ENCODE measurements at regions not wholly inside any gene's neighbourhood (a gene's known extent, or its start where the extent isn't known, plus 50 kb on each side); places are given as distances from the start of the nearest gene placed in this dataset.
"Not testable (repeated sequence)": the region's sequence is repeated elsewhere in the genome, so short reads cannot be mapped to it uniquely, and the experiment has no call there.

DNA sequence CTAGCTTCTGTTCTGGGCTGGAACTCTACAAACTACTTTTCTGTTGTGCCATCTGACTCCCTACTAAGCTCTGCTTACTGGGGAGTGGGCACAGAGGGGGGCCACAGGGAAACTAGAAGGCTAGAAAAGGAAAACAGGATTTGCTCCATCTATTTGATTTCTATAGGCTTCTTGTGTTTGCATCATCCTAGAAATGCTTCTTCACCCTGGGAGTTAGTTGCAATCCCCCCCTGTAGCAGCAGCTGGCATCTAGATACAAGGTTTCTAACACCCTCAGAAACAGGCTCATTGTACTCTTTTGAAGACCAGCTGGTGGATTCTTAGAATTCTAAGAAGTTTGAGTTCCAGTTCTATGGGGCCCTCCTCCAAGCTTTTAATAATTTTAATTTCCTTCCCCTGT lies 213.4 kb downstream of the TMA16 start:
- CTCF ChIA-PET (ENCODE audit: unreplicated experiment), result no interaction called here
- TF ChIP-seq EZH2phosphoT487 (IDR thresholded peaks at IDR 0.05; ENCODE audit: borderline replicate concordance, low read depth, low read length), result no peak
- TF ChIP-seq, protein P1, sequence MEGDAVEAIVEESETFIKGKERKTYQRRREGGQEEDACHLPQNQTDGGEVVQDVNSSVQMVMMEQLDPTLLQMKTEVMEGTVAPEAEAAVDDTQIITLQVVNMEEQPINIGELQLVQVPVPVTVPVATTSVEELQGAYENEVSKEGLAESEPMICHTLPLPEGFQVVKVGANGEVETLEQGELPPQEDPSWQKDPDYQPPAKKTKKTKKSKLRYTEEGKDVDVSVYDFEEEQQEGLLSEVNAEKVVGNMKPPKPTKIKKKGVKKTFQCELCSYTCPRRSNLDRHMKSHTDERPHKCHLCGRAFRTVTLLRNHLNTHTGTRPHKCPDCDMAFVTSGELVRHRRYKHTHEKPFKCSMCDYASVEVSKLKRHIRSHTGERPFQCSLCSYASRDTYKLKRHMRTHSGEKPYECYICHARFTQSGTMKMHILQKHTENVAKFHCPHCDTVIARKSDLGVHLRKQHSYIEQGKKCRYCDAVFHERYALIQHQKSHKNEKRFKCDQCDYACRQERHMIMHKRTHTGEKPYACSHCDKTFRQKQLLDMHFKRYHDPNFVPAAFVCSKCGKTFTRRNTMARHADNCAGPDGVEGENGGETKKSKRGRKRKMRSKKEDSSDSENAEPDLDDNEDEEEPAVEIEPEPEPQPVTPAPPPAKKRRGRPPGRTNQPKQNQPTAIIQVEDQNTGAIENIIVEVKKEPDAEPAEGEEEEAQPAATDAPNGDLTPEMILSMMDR (conservative IDR thresholded peaks at IDR 0.05; ENCODE audit: low read length), result no peak
- no peak overlapping the region for H3K4me3 ChIP-seq (ENCODE audit: low read depth, low read length, poor library complexity, severe bottlenecking)
- H3K4me1 ChIP-seq (ENCODE audit: insufficient read depth, low read length, poor library complexity, severe bottlenecking), result no peaks in the 10 kb centered on the region
- H3K36me3 ChIP-seq (ENCODE audit: insufficient read depth, low read length), result no peaks in the 10 kb centered on the region
- H3K79me2 ChIP-seq (ENCODE audit: insufficient read depth, low read depth, low read length), result no peaks in the 10 kb centered on the region
- H3K9me2 ChIP-seq (ENCODE audit: insufficient read depth, low read length), result no peaks in the 10 kb centered on the region
- H2AFZ ChIP-seq (ENCODE audit: low read length), result no peak overlapping the region
- POLR2A ChIA-PET, result interaction anchor here (0.6 to 0.8 kb wide), 2 partner anchors 23 to 1159 kb away, joined by 5 to 6 read pairs; no protein-coding TSS in a partner anchor
- intact Hi-C loops (cut with micrococcal nuclease; ENCODE audit: unreplicated experiment), result no loop called here
- H3K27ac ChIP-seq (ENCODE audit: low read depth, low read length, poor library complexity, severe bottlenecking), result no peak overlapping the region
- no peaks in the 10 kb centered on the region for H3K9me3 ChIP-seq (ENCODE audit: low read length)
- no peaks in the 10 kb centered on the region for H4K20me1 ChIP-seq (ENCODE audit: insufficient read depth, low read length)
- no peak overlapping the region for H3K4me2 ChIP-seq (ENCODE audit: low read length)
- no TSS peak for BruUV-seq (replicated peaks)
- no peak for DNase-seq (ENCODE audit: low spot score)

DNA sequence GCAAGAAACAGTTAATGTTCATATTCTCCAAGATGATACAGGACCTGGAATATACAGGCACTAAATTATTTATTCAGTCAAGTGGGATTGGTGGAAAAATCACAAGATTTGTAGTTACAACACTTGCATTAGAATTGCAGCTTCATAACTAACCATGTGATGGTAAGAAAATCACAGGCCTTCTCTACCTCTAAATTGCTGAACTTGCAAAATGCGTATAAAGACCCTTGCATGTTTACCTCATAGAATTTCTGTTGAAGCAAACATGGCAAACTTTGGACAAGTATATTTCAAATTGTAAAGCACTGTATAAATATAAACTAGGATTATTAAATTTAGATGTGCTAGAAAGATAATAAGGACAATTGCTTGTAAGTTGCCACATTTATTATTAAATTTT lies 215.1 kb downstream of the TMA16 start:
- Histone ChIP-seq H3K27ac (ENCODE audit: low read depth, low read length, poor library complexity, severe bottlenecking) (no peak overlapping the region), H3K9me2 (ENCODE audit: insufficient read depth, low read length) (no peaks in the 10 kb centered on the region), H3K4me1 (ENCODE audit: insufficient read depth, low read length, poor library complexity, severe bottlenecking) (no peaks in the 10 kb centered on the region), H3K4me2 (ENCODE audit: low read length) (no peak overlapping the region), H2AFZ (ENCODE audit: low read length) (no peak overlapping the region), H3K79me2 (ENCODE audit: insufficient read depth, low read depth, low read length) (no peaks in the 10 kb centered on the region), H3K9me3 (ENCODE audit: low read length) (no peaks in the 10 kb centered on the region), H3K36me3 (ENCODE audit: insufficient read depth, low read length) (no peaks in the 10 kb centered on the region), H4K20me1 (ENCODE audit: insufficient read depth, low read length) (no peaks in the 10 kb centered on the region), H3K4me3 (ENCODE audit: low read depth, low read length, poor library complexity, severe bottlenecking) (no peak overlapping the region)
- DNase-seq (ENCODE audit: low spot score), result no peak
- ChIA-PET CTCF (ENCODE audit: unreplicated experiment) (no interaction called here), POLR2A (no interaction called here)
- intact Hi-C loops (cut with micrococcal nuclease; ENCODE audit: unreplicated experiment), result no loop called here
- BruUV-seq (replicated peaks), result no TSS peak
- TF ChIP-seq, protein P1 (conservative IDR thresholded peaks at IDR 0.05; ENCODE audit: low read length), result no peak
- TF ChIP-seq EZH2phosphoT487 (IDR thresholded peaks at IDR 0.05; ENCODE audit: borderline replicate concordance, low read depth, low read length), result no peak

DNA sequence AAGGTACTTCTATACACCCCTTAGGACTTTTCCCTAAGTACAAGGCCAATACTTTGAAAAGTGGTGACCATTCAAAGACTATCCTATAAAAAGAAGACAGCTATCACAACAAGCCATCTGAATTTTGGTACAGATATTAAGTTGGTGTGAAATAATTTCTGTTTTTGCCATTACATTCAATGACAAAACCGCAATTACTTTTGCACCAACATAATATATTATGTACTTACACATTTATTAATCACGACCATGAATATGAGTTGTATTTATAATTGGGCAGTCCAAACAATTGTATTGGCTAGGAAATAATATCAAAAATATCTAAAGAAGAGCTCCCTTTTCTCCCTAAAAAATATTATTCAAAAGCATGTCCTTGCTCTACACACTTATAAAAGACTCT lies 215.7 kb downstream of the TMA16 start:
- no peak overlapping the region for H3K4me2 ChIP-seq (ENCODE audit: low read length)
- TF ChIP-seq, protein P1 (conservative IDR thresholded peaks at IDR 0.05; ENCODE audit: low read length), result no peak
- no peak for TF ChIP-seq EZH2phosphoT487 (IDR thresholded peaks at IDR 0.05; ENCODE audit: borderline replicate concordance, low read depth, low read length)
- intact Hi-C loops (cut with micrococcal nuclease; ENCODE audit: unreplicated experiment), result no loop called here
- no TSS peak for BruUV-seq (replicated peaks)
- H3K79me2 ChIP-seq (ENCODE audit: insufficient read depth, low read depth, low read length), result no peaks in the 10 kb centered on the region
- H3K4me1 ChIP-seq (ENCODE audit: insufficient read depth, low read length, poor library complexity, severe bottlenecking), result no peaks in the 10 kb centered on the region
- H2AFZ ChIP-seq (ENCODE audit: low read length), result no peak overlapping the region
- POLR2A ChIA-PET, result no interaction called here
- CTCF ChIA-PET (ENCODE audit: unreplicated experiment), result no interaction called here
- no peaks in the 10 kb centered on the region for H3K9me3 ChIP-seq (ENCODE audit: low read length)
- no peak overlapping the region for H3K4me3 ChIP-seq (ENCODE audit: low read depth, low read length, poor library complexity, severe bottlenecking)
- no peak overlapping the region for H3K27ac ChIP-seq (ENCODE audit: low read depth, low read length, poor library complexity, severe bottlenecking)
- no peak for DNase-seq (ENCODE audit: low spot score)
- H3K9me2 ChIP-seq (ENCODE audit: insufficient read depth, low read length), result no peaks in the 10 kb centered on the region
- no peaks in the 10 kb centered on the region for H3K36me3 ChIP-seq (ENCODE audit: insufficient read depth, low read length)
- no peaks in the 10 kb centered on the region for H4K20me1 ChIP-seq (ENCODE audit: insufficient read depth, low read length)

DNA sequence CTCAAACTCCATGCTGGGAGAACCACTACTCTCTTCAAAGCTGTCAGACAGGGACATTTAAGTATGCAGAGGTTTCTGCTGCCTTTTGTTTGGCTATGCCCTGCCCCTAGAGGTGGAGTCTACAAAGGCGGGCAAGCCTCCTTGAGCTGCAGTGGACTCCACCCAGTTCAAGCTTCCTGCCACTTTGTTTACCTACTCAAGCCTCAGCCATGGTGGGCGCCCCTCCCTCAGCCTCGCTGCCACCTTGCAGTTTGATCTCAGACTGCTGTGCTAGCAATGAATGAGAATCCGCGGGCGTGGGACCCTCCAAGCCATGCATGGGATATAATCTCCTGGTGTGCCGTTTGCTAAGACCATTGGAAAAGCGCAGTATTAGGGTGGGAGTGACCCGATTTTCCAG lies 230.0 kb downstream of the TMA16 start:
- CTCF ChIA-PET (ENCODE audit: unreplicated experiment); H3K4me1 ChIP-seq (ENCODE audit: insufficient read depth, low read length, poor library complexity, severe bottlenecking); H3K4me2 ChIP-seq (ENCODE audit: low read length); BruUV-seq (replicated peaks); H2AFZ ChIP-seq (ENCODE audit: low read length); H3K9me3 ChIP-seq (ENCODE audit: low read length); H3K4me3 ChIP-seq (ENCODE audit: low read depth, low read length, poor library complexity, severe bottlenecking); POLR2A ChIA-PET; H3K27ac ChIP-seq (ENCODE audit: low read depth, low read length, poor library complexity, severe bottlenecking); H4K20me1 ChIP-seq (ENCODE audit: insufficient read depth, low read length); DNase-seq (ENCODE audit: low spot score); H3K9me2 ChIP-seq (ENCODE audit: insufficient read depth, low read length); intact Hi-C loops (cut with micrococcal nuclease; ENCODE audit: unreplicated experiment); H3K36me3 ChIP-seq (ENCODE audit: insufficient read depth, low read length); H3K79me2 ChIP-seq (ENCODE audit: insufficient read depth, low read depth, low read length): not testable (repeated sequence)

Data from OCI-LY7 (cell line).